B cell (primary cell): ENCODE measurements at regions not wholly inside any gene's neighbourhood (a gene's known extent, or its start where the extent isn't known, plus 50 kb on each side); places are given as distances from the start of the nearest gene placed in this dataset.

Experiments used
- EZH2 ChIP-seq: IDR thresholded peaks from 2 replicates; pipeline ENCODE4 v1.6.1; 2012; ENCODE audit warnings: borderline replicate concordance, low read depth, mild to moderate bottlenecking, moderate library complexity, low read length; ENCODE audit not compliant: insufficient read depth, poor library complexity, severe bottlenecking
- TF ChIP-seq, protein P1 (sequence below): fragments of 200-600 bp; IDR thresholded peaks from one replicate; pipeline ENCODE4 v1.8.0; 2022; ENCODE audit warnings: antibody characterized with exemption, mild to moderate bottlenecking

- TF ChIP-seq, protein P1, sequence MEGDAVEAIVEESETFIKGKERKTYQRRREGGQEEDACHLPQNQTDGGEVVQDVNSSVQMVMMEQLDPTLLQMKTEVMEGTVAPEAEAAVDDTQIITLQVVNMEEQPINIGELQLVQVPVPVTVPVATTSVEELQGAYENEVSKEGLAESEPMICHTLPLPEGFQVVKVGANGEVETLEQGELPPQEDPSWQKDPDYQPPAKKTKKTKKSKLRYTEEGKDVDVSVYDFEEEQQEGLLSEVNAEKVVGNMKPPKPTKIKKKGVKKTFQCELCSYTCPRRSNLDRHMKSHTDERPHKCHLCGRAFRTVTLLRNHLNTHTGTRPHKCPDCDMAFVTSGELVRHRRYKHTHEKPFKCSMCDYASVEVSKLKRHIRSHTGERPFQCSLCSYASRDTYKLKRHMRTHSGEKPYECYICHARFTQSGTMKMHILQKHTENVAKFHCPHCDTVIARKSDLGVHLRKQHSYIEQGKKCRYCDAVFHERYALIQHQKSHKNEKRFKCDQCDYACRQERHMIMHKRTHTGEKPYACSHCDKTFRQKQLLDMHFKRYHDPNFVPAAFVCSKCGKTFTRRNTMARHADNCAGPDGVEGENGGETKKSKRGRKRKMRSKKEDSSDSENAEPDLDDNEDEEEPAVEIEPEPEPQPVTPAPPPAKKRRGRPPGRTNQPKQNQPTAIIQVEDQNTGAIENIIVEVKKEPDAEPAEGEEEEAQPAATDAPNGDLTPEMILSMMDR = no peak
- TF ChIP-seq EZH2 = no peak
These were observed 134.1 kb downstream of the FCRL5 start for GRCh38 chr1:157418231-157418630.
